GM10248 (cell line): ENCODE measurements at regions not wholly inside any gene's neighbourhood (a gene's known extent, or its start where the extent isn't known, plus 50 kb on each side); places are given as distances from the start of the nearest gene placed in this dataset.
"Not testable (repeated sequence)": the region's sequence is repeated elsewhere in the genome, so short reads cannot be mapped to it uniquely, and the experiment has no call there.

Source experiments
- CTCF ChIA-PET: fragments of 300-600 bp; sonication (Branson Sonifier 250); formaldehyde crosslinking; extraction: SDS; loops from one replicate; lab custom pipeline; 2021; ENCODE audit warnings: antibody characterized with exemption; lab: Yijun Ruan, JAX
- POLR2A ChIA-PET: fragments of 350-650 bp; sonication (Branson Sonifier 250); formaldehyde crosslinking; extraction: SDS; loops from one replicate; lab custom pipeline; 2020; ENCODE audit warnings: antibody characterized with exemption; lab: Yijun Ruan, JAX
- DNase-seq: peaks from one replicate; pipeline ENCODE4 v3.0.0; 2012; ENCODE audit errors: extremely low spot score
- CTCF ChIP-seq: IDR thresholded peaks from 2 replicates; pipeline ENCODE4 v1.5.1; 2012; ENCODE audit warnings: mild to moderate bottlenecking, low read depth; ENCODE audit errors: extremely low read depth, missing control alignments, control extremely low read depth

- CTCF ChIA-PET = no interaction called here
- DNase-seq = no peak
- TF ChIP-seq CTCF = no peak
- POLR2A ChIA-PET = no interaction called here
These were observed 971.4 kb downstream of the MCTP2 start for GRCh38 chr15:95202569-95203349.

- no peak for TF ChIP-seq CTCF
- POLR2A ChIA-PET = no interaction called here
- CTCF ChIA-PET = interaction anchor here (1.4 kb wide), 1 partner anchor 18 kb away, joined by 3 read pairs; no protein-coding TSS in a partner anchor
- DNase-seq = no peak
These were observed 973.7 kb downstream of the MCTP2 start for GRCh38 chr15:95205077-95205476.

GRCh38 chr15:95205830-95206229, 974.5 kb downstream of the MCTP2 start:
- DNase-seq, POLR2A ChIA-PET: not testable (repeated sequence)
- CTCF ChIA-PET = interaction anchor here (1.4 kb wide), 1 partner anchor 17 kb away, joined by 3 read pairs; no protein-coding TSS in a partner anchor

GRCh38 chr15:95208071-95208470, 976.7 kb downstream of the MCTP2 start:
- DNase-seq = no peak
- ChIA-PET POLR2A (no interaction called here), CTCF (no interaction called here)
- no peak for TF ChIP-seq CTCF

GRCh38 chr15:95208988-95209387, 977.6 kb downstream of the MCTP2 start:
- no peak for DNase-seq
- POLR2A ChIA-PET = no interaction called here
- TF ChIP-seq CTCF = no peak
- CTCF ChIA-PET = no interaction called here

- ChIA-PET CTCF (no interaction called here), POLR2A (no interaction called here)
- DNase-seq = no peak
- no peak for TF ChIP-seq CTCF
These were observed 979.1 kb downstream of the MCTP2 start for GRCh38 chr15:95210436-95210981.

GRCh38 chr15:95215017-95215416, 983.7 kb downstream of the MCTP2 start:
- DNase-seq = no peak
- POLR2A ChIA-PET = no interaction called here
- no peak for TF ChIP-seq CTCF
- CTCF ChIA-PET = no interaction called here
